Activated T-cell treated with anti-CD3 and anti-CD28 coated beads for 24 hours (primary cell): ENCODE measurements at regions not wholly inside any gene's neighbourhood (a gene's known extent, or its start where the extent isn't known, plus 50 kb on each side); places are given as distances from the start of the nearest gene placed in this dataset.

Experiments
- DNase-seq: peaks from one replicate; pipeline ENCODE4 v3.0.0-alpha.2; 2020; ENCODE audit warnings: low read depth

DNA sequence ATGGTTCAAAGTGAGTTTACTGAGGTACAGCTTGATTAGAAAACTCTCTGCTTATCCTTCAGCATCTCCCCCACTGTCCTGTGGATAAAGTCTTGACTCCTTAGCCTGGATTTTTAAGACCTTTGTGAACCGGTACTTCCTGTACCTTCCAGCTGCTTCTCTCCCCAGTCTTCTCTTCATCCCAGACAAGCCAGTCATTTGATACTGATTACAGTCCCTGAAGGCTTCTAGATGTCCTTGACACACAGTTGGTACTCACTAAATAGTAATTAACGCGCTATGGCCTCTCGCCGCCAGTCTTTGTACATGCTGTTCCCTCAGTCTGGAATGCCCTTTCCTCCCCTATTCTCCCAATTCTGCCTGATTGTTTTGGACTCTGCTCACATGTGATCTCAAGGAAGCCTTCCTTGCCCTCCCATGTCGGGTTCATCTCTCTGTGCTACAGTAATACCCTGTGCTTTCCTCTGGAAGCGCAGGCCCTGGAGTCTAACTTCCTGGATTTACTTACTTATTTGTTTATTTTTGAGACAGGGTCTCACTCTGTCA lies 50.6 kb upstream of the PTGR2 start:
- DNase-seq, result no peak

DNA sequence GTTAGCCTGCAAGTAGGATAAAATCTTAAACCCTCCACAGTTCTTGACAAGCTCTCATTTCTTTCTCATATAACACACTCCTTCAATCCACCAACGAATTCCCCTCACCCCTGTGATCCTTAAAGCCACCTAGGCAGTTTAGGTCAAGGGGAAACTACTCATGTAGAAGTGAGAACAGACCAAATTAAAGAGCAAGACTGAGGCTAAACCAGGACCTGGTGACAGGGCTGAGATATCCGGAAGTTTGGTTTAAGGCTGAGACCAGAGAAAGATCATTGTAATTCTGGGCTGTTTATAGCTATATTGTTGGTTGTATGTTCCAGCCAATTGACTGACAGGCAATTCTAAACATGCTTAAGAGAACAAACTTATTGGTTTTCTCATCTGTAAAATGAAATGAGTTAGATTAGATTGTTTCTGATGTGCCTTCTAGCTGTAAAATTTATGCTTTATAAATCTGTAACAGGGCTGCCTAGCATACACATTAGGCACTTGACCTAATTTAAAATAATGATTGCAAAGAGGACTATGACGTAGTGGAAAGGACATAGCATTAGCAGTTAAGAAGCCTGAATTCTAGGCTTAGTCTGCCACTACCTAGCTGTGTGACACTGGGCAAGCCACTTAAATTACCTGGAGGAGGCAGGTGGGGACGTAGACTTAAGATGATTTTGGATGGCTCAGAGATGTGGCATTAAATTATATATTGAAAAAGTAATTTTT lies 53.9 kb upstream of the PTGR2 start:
- no peak for DNase-seq

DNA sequence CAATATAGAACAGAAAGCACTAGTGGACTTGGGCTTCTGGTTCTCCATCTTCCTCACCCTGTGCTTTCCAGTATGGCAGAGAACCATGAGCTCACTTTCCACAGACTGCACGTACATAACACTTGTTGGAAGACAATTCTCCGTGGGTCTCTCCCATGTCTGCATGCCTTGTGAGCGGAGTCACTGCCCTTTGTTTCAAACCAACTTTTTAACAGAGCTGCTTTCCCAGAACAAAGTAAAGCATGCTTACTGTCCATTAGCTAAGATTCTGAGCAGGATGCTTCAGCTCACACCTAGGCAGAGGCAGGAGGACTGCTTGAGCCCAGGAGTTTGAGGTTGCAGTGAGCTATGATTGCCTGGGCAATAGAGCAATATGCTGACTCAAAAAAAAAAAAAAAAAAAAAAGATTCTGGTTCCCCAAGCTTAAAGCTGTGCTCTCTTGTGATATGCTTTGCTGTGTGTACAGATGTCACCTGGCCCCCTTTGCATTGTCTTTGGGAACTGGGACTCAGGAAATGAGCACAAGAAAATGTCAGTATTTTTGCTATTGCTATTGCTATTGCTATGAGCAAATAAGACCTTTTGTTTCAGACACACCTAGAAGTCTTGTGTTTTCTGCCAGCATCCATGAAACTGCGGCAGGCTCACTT lies 54.6 kb upstream of the PTGR2 start:
- DNase-seq, result no peak

DNA sequence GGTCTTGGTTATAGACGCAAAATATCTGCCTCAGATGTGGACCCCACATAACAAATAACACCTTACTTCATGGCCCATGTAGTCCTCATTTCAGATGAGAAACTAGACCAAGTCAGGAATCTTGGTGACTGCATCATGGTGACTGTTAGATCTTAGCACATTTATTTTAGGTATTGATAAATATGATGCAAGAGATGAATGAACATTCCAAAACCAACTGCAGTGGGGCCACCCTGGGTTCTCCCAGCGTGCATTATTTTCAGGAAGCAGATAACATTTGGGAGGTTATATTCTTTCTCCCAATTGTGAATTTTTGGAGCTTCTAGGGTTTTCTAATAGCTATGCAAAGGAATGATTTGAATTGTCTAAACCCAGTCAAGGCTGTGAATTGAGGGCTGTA lies 55.2 kb upstream of the PTGR2 start:
- DNase-seq, result no peak

DNA sequence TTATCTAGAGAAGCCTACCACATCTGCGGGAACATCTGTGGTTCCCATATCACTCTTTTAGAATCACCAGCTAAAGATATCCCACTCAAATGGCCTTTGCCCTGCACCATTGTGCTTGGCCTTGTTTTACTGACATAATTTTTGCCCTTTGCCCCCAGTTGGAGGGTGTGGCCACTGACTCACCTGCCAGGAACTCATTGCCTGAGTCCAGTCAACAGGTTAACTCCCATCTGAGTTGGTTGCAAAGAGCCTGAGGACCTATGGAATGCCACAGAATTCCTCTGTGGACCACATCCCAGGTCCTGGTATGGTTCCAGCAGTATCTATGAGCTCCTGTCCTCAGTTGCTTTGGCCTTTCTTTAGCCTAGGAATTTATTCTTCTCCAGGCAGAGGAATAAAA lies 55.7 kb upstream of the PTGR2 start:
- no peak for DNase-seq

DNA sequence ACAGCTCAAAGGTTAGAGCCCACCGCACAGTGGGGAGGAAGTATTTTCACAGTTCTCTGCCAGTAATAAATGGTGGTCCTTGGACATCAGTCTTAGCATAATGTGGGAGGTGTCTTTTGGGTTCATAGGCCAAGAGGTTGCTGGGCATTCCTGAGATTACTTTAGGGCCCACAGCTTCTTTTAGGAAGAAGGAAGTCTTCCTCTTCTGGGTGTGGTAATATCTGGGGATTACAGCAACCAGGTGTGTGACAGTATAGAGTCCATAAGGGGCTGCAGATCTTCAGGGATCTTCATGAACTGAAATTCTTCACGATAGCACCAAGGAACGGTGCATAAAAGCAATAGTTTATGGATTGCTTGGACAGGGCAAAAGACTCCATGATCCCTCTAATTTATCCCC lies 56.2 kb upstream of the PTGR2 start:
- no peak for DNase-seq

DNA sequence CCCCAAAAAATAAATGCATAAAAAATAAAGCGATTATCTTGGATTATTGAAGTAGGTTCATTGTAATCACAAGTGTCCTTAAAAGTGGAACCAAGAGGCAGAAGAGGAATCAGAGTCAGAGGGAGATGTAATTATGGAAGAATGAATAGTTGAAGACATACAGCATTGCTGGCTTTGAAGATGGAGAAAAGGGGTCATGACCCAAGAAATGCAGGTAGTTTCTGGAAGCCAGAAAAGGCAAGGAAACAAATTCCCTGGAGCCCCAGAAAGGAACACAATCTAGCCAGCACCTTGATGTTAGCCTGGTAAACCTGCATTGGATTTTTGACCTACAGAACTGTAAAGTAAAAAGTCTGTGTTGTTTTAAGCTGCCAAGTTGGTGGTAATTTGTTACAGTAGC lies 57.5 kb upstream of the PTGR2 start:
- no peak for DNase-seq

DNA sequence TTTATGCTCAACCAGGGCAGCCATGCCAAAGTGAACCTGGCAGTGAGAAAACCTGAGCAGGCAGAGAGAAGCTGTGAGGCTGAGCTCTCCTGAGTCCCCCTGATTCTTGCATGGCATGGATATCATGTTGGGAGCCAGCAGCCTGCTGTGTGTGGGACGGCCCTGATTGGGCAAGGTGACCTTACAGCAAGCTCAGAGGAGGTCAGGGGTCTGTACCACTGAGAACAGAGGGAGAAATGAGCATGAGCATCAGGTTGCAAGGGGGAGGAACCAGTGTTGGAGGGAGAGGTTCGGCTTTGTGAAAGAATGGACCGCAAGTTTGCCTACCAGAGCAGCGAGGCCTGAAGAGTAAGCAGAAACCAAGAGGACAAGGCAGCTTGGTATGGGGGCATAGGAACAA lies 59.1 kb upstream of the PTGR2 start:
- no peak for DNase-seq

DNA sequence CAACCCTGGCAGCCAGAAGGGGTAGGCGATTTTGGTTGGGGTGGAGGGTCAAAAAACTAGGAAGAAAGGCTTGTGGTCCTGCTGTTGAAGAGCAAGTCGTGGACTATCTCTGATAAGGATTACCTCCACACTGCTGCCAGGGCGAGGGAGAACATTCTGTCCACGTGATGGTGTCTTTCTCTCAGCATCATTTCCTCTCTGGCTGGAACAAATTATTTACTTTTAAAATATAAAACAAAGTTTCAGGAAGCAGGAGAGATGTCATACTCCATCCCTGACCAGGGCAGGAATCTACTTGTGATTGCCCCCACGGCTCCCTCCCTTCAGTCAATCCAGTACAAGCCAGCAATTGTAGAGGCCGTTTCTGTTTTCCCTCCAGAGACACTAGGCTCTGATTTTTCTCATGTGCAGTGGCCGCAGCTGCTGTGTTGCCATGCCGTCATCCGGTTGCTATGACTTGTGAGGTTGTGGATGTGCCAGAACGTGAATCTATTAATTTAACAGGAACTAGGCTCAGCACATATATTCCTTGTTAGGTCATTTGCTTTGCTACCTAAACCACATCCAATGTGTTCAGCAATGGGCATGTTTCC lies 61.5 kb upstream of the PTGR2 start:
- DNase-seq, result no peak

DNA sequence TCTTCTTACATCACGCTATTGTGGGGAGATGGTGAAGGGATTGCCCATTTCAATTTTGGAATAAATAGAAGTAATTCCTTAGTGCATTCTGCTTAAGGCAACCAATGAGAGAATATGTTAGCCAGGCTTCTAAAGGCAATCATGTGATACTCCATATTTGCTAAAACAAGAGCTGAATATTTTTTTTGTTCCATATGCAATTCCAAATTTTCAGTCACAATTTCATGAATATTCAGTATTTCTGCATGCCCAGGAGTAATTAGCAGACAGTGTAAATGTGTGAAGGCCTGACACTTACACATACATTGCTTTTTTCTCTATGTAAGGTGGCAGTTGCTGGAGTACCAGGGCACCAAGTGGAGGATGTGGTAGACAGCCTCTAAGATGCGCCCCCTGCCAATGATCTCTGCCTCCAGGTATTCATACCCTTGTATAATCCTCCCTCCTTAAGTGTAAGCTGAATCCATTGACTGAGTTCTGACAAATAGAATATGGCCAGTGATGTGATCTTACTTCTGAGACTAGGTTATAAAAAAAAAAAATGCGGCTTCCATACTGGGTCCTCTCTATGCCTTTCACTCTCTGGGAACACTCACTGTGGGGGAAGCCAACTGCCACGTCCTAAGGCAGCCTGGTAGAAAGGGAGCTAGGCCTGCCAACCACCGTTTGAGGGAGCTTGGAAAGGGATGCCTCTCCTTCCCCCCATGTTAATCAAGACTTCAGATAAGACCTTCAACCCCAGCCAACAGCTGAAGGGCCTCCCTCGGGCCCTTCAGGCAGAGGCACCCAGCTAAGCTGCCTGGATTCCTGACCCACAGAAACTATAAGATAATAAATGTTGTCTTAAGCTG lies 62.7 kb upstream of the PTGR2 start:
- DNase-seq, result no peak

DNA sequence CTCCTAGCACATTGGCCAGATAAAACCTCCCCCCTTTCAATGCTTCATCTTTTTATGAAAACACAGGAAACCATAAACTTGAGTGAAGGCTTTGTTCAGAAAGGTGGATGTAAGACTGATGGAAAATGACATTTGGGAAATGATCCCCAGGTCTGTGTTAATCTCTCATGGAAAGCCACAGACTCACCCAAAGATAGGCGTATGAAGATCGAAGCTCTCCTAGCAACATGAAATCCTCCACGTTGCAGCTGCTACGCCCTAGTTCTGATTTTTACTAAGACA lies 63.4 kb upstream of the PTGR2 start:
- DNase-seq, result no peak

DNA sequence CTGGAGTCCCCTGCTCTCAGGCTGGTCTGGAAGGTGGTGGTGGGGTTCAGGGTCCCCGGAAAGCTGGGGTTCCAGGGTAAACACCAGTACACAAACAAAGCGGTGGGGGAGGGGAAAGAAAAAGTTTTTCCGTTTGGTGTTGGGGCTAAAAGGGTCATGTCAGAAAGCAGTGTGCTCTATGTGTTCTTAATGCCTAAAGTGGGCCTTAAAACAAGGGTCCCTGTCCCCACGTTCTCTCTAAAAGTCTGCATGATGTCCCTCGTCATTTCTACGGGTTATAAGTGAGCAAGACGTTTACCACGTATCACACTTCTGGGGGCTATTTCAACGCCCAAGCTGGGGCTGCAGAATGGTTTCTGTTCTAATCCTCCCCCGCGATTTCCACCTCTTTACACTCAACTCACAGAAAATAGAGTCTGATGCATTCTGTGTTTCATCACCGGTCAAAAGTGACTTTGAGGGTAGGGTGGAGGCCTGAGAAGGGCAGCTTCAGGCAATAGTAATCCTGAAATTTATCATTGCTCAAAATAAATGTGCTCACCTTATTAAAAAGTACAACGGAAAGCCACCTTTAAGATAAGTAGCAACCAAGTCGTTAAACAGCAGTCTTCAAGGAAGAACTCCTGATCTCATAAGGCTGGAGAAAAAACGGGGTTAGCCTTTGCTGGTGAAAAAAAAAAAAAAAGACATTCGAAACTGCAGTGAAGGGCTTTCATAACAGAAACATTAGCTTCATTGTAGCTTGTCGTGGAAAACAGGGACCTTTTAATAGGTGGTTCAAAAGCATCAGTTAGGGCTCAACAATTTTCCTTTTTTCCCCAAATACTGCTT lies 63.9 kb upstream of the PTGR2 start:
- peak; percentile 45 for DNase-seq

DNA sequence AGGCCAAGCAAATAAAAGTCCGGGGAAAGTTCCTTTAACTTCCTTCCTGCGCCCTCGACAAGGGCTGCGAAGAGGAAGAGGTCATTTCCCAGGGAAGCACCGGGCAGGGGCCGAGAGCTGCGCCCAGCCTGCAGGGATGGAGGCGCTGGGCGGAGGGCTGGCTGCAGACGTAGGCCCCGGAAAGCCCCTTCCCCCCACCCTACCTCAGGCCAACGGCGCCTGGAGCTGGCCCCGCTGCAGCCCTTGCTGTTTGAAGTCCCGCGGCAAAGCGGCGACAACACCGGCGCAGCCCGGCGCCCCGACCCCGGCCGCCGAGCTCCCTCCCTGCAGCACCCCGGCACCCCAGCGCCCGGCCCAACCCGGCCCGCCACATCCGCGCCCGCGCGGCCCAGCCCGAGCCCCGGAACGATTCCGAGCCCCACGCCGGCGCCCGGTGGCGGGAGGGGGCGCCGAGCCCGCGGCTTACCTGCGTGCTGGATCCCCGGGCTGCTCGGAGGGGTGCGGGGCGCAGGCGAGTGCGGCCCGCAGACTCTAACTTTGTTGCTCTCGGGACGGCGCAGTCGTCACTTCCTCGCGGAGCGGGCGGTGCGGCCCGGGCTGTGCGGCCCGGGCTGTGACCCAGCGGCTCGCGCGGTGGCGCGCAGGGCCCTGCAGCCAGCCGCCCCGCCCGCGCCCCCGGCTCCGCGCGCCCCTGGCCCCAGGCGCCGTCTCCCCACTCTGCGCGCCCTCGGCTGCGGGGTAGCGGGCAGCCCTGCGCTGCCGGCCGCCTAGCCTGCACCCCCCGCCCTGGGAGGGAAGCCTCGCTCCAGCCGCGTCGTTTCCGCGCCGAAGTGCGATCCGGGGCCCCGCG lies 64.8 kb upstream of the PTGR2 start:
- peak; percentile 50 for DNase-seq

DNA sequence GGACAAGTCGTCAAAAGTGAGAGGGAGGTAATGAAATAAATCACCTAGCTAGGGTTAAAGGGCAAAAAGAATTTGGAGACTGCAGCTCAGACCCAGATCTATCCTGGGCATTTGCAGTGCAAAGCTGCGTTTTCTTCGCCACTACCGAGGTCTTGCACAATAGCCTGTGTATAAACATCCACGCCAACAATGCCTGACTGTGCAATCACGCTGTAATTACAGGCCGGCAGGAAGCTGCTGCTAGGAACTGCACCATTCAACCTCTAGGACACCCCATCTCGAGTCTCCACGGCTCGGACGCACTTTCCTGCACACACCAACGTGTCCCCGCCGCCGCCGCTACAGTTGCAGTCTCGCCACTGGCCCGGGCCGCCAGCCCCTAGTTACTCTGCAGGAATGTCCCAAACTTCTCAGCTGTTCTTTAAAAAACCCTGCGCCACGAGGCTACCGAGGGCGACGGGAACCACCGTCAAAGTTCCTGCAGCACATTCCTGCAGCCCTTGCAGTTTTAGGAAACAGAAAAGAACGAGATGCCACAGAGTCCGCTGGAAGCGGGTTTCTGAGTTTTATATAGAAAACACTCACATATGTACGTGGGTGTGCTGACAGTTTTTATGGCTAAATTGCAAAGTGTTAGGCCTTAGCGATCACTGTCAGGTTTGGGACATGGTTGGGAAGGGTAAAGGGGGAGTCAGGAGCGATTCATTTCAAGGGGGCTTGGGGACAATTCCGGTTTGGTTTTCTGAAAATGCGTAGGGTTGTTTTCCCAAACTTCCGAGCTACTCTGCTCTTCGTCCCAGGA lies 65.6 kb upstream of the PTGR2 start:
- DNase-seq, result peak; percentile 48

DNA sequence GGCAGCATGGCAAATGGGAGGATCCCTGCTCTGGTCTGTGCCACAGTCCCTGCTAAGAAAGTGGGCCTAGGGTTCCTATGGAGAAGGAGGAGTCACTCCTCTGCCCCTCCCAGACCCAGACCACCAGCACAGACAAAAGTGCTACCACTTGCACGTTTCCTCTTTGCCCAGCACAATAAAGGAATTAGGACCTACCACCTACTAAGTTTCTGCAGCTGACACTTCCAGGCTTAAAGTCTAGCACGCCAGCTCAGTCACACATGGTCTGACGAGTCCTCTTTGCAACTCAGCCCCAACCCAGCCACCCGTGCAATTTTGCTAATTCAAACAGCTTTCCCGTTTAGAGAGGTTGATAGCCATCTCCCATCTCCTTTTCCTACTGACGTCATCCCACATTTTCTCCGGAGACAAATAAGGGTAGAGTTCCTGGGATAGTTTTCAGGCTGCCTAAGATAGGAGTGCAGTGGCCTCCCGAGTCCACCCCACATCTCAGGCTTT lies 66.2 kb upstream of the PTGR2 start:
- DNase-seq, result no peak

DNA sequence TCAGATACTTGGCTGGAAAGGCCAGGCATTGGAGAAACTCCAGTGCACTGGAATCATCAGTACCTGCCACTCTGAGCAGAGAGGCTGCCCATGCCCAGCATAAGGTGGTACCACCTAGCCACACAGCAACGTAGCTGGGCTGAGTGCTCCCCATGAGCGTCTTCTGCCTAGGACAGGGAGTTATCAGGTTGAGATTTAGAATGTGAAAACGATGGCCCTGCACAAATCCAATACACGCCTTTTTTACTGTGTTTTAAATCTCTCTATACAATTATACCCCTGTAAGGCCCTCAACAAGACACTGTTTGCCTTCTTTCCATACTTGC lies 66.7 kb upstream of the PTGR2 start:
- DNase-seq, result no peak

DNA sequence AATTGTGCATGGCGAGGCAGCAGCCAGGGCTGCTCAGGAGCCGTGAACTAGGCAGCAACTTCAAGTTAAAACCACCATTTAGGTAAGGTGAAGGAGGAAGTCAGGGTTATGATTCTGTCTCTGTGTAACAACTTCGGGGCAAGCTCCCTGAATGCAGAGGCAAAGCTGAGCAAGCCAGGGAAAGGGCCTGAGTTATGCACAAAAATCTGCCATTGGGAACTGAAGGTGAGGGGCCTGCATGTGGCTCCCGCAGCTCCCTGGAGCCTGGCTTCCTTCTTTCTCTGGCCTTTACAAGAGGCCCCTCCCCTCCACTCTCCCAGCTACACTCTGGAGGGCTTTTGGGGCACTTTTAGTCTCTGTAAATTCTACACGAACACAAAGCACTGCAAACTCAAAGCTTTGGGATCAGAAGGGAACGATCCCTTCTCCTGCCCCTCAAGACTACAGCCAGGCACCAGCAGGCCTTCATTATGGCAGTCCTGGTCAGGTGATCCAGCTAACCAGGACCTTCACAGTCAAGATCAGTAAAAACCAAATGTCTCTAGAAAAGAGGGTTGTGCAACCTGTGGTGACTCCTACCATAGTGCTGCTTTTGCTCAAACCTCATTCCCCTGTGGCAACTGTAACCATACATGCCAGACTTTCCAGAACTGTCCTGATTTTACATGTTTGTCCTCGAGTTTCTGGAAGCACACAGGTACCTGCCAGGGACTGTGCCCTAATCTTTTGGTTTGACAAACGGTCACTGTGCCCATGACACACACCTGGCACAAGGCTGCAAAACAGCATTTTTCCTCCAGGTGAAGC lies 67.2 kb upstream of the PTGR2 start:
- no peak for DNase-seq

DNA sequence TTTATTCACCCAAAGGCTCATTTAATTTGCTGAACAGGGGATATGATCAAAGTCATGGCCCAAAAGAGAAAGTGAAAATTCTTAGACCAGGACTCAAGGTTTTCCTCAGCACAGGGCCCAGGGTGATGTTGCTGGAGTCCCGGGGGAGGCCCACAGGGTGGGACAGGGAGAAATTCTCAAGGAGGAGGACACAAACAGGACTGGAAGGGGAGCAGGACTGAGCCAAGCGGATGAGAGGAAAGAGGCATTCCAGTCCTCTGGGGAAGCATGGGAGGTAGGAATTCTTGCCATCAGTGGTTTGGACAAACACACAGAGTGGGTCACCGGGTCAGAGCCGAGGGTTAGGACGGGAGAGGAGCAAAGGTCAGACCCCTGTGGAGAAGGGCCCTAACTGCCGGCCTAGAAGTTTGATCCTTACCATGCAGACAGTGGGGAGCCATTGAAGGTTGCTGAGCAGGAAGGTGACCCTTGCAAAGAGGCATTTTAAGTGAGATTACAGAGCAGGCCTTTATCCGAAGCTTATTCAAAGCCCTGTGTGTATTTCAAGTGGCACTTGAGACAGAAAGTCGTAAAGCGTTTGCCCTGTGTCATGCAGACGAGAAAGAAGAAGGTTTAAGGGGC lies 68.4 kb upstream of the PTGR2 start:
- no peak for DNase-seq

DNA sequence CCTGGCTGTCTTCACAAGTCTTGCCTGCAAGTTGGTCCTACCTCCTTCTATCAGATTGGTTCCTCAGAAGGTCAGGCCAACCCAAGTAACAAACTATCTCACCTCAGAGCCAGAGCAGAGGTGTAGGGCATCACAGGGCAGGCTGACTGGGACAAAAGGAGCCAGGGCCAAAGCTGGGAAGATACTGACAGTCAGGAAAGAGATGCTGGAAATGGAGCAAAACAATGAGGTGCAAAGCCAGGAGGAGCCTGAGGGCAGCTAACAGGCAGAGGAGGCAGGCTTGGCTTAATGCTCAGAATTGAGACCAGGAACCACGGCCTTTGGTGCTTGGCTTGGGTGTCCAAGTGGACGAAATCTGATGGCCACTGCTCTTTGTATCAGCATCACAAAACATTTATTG lies 68.4 kb upstream of the PNMA1 start:
- DNase-seq, result no peak
